HG03457 (cell line): ENCODE measurements at regions not wholly inside any gene's neighbourhood (a gene's known extent, or its start where the extent isn't known, plus 50 kb on each side); places are given as distances from the start of the nearest gene placed in this dataset.

Source experiments
- ATAC-seq: cut with Tn5 transposase; IDR thresholded peaks from one replicate; pipeline ENCODE4 v1.9.1; 2021; ENCODE audit warnings: moderate number of reproducible peaks; ENCODE audit not compliant: unreplicated experiment

GRCh38 chr14:84180336-84180735, 1349.6 kb upstream of the FLRT2 start:
- ATAC-seq = no peak

- ATAC-seq = no peak
These were observed 1348.9 kb upstream of the FLRT2 start for GRCh38 chr14:84181072-84181471.

GRCh38 chr14:84195514-84195913, 1334.4 kb upstream of the FLRT2 start:
- no peak for ATAC-seq

- ATAC-seq = no peak
These were observed 1332.2 kb upstream of the FLRT2 start for GRCh38 chr14:84197704-84198103.

GRCh38 chr14:84202486-84202885, 1327.5 kb upstream of the FLRT2 start:
- ATAC-seq = no peak

- no peak for ATAC-seq
These were observed 1326.0 kb upstream of the FLRT2 start for GRCh38 chr14:84203896-84204295.

- ATAC-seq = no peak
These were observed 1321.5 kb upstream of the FLRT2 start for GRCh38 chr14:84208451-84208850.

- ATAC-seq = no peak
These were observed 1320.9 kb upstream of the FLRT2 start for GRCh38 chr14:84209031-84209430.

GRCh38 chr14:84217066-84217465, 1312.9 kb upstream of the FLRT2 start:
- ATAC-seq = no peak

GRCh38 chr14:84225268-84225667, 1304.7 kb upstream of the FLRT2 start:
- no peak for ATAC-seq

GRCh38 chr14:84228702-84229101, 1301.2 kb upstream of the FLRT2 start:
- ATAC-seq = no peak

GRCh38 chr14:84234281-84234680, 1295.7 kb upstream of the FLRT2 start:
- no peak for ATAC-seq

- no peak for ATAC-seq
These were observed 1293.7 kb upstream of the FLRT2 start for GRCh38 chr14:84236290-84236689.

GRCh38 chr14:84237881-84238280, 1292.1 kb upstream of the FLRT2 start:
- ATAC-seq = no peak

- ATAC-seq = no peak
These were observed 1282.3 kb upstream of the FLRT2 start for GRCh38 chr14:84247693-84248092.

- no peak for ATAC-seq
These were observed 1279.1 kb upstream of the FLRT2 start for GRCh38 chr14:84250893-84251292.

- no peak for ATAC-seq
These were observed 1278.4 kb upstream of the FLRT2 start for GRCh38 chr14:84251411-84252115.

- no peak for ATAC-seq
These were observed 1277.2 kb upstream of the FLRT2 start for GRCh38 chr14:84252706-84253105.

- no peak for ATAC-seq
These were observed 1276.6 kb upstream of the FLRT2 start for GRCh38 chr14:84253326-84253725.

- ATAC-seq = no peak
These were observed 1275.7 kb upstream of the FLRT2 start for GRCh38 chr14:84254290-84254689.

GRCh38 chr14:84262932-84263331, 1267.0 kb upstream of the FLRT2 start:
- no peak for ATAC-seq

- no peak for ATAC-seq
These were observed 1257.6 kb upstream of the FLRT2 start for GRCh38 chr14:84272290-84272721.

GRCh38 chr14:84273181-84273580, 1256.8 kb upstream of the FLRT2 start:
- no peak for ATAC-seq
